Neural progenitor cell (in vitro differentiated cells): ENCODE measurements at regions not wholly inside any gene's neighbourhood (a gene's known extent, or its start where the extent isn't known, plus 50 kb on each side); places are given as distances from the start of the nearest gene placed in this dataset.
A peak's percentile ranks its signal among the peaks of the same experiment; 100 is the strongest.
"Not testable (repeated sequence)": the region's sequence is repeated elsewhere in the genome, so short reads cannot be mapped to it uniquely, and the experiment has no call there.

Source experiments
- DNase-seq: peaks from one replicate; pipeline ENCODE4 v3.0.0-alpha.2; 2016; ENCODE audit warnings: low spot score
- H2AFZ ChIP-seq: fragments of 200-600 bp; sonication (generic); replicated peaks from 2 replicates; pipeline ENCODE4 v1.6.1; 2016; ENCODE audit warnings: antibody characterized with exemption
- H3F3A ChIP-seq: fragments of 200-600 bp; sonication (generic); 2 replicates; pipeline ENCODE4 v1.6.1; 2016; ENCODE audit warnings: antibody characterized with exemption, low read depth
- H3K27ac ChIP-seq: fragments of 200-600 bp; sonication (generic); 2 replicates; pipeline ENCODE4 v1.5.1; 2016; ENCODE audit warnings: mild to moderate bottlenecking
- H3K27me3 ChIP-seq: fragments of 200-600 bp; sonication (generic); 2 replicates; pipeline ENCODE4 v1.6.1; 2016; ENCODE audit warnings: mild to moderate bottlenecking, moderate library complexity
- H3K36me3 ChIP-seq: fragments of 200-600 bp; sonication (generic); 2 replicates; pipeline ENCODE4 v1.5.1; 2016
- H3K4me1 ChIP-seq: fragments of 200-600 bp; sonication (generic); 2 replicates; pipeline ENCODE4 v1.6.1; 2016; ENCODE audit warnings: mixed run types
- H3K4me2 ChIP-seq: fragments of 200-600 bp; sonication (generic); 2 replicates; pipeline ENCODE4 v1.6.1; 2016
- H3K4me3 ChIP-seq: fragments of 200-600 bp; sonication (generic); 2 replicates; pipeline ENCODE4 v1.5.1; 2016
- H3K79me2 ChIP-seq: fragments of 200-600 bp; sonication (generic); 2 replicates; pipeline ENCODE4 v1.6.1; 2016; ENCODE audit warnings: low read depth
- H3K9ac ChIP-seq: fragments of 200-600 bp; sonication (generic); 2 replicates; pipeline ENCODE4 v1.6.1; 2016
- H3K9me3 ChIP-seq: fragments of 200-600 bp; sonication (generic); 2 replicates; pipeline ENCODE4 v1.5.1; 2016; ENCODE audit warnings: low read depth
- H4K20me1 ChIP-seq: fragments of 200-600 bp; sonication (generic); 2 replicates; pipeline ENCODE4 v1.6.1; 2016; ENCODE audit warnings: low read depth
- H3K27ac Mint-ChIP-seq: 3 replicates; pipeline ENCODE4 v1.8.0; 2021; ENCODE audit warnings: mixed read lengths
- H3K27me3 Mint-ChIP-seq: 2 replicates; pipeline ENCODE4 v1.8.0; 2022; ENCODE audit warnings: low read depth, mild to moderate bottlenecking, inconsistent platforms, moderate library complexity, mixed read lengths; ENCODE audit not compliant: insufficient read depth
- H3K36me3 Mint-ChIP-seq: 3 replicates; pipeline ENCODE4 v1.8.0; 2021; ENCODE audit warnings: mixed read lengths
- H3K4me1 Mint-ChIP-seq: 3 replicates; pipeline ENCODE4 v1.8.0; 2021; ENCODE audit warnings: mixed read lengths
- H3K4me3 Mint-ChIP-seq: 3 replicates; pipeline ENCODE4 v1.8.0; 2021; ENCODE audit warnings: mild to moderate bottlenecking, moderate library complexity, mixed read lengths
- H3K9me3 Mint-ChIP-seq: 3 replicates; pipeline ENCODE4 v1.8.0; 2020; ENCODE audit warnings: mixed read lengths
- EZH2 ChIP-seq: fragments of 200-600 bp; sonication (generic); IDR thresholded peaks from 2 replicates; pipeline ENCODE4 v1.6.1; 2017; ENCODE audit warnings: antibody characterized with exemption, mild to moderate bottlenecking, moderate library complexity
- EZH2phosphoT487 ChIP-seq: fragments of 200-600 bp; sonication (generic); IDR thresholded peaks from 2 replicates; pipeline ENCODE4 v1.6.1; 2017; ENCODE audit warnings: antibody characterized with exemption
- TF ChIP-seq, protein P1 (sequence below): fragments of 200-600 bp; sonication (generic); IDR thresholded peaks from 2 replicates; pipeline ENCODE4 v1.5.1; 2017; ENCODE audit warnings: antibody characterized with exemption, mild to moderate bottlenecking

DNA sequence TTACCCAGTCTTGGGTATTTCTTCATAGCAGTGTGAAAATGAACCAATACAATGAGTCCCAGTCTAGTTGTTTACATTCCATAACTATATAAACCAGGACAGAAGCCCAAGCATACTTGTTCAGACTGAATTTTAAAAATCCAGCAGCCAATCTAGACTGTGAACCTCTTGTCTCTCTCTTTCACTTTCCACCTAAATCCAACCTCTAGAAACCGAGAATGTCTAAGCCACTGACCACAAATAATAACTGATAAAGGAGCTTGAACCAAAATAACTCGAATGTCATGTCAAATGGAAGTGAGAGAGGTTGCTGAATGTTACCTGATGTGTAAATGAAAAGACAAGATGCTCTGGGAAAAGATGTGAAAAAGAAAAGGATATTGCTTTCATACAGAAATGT is 544.7 kb downstream of the NLGN4X start:
- H3K4me1 Mint-ChIP-seq, result no peaks in the 10 kb centered on the region
- no peak overlapping the region for H3K9ac ChIP-seq
- TF ChIP-seq, protein P1, sequence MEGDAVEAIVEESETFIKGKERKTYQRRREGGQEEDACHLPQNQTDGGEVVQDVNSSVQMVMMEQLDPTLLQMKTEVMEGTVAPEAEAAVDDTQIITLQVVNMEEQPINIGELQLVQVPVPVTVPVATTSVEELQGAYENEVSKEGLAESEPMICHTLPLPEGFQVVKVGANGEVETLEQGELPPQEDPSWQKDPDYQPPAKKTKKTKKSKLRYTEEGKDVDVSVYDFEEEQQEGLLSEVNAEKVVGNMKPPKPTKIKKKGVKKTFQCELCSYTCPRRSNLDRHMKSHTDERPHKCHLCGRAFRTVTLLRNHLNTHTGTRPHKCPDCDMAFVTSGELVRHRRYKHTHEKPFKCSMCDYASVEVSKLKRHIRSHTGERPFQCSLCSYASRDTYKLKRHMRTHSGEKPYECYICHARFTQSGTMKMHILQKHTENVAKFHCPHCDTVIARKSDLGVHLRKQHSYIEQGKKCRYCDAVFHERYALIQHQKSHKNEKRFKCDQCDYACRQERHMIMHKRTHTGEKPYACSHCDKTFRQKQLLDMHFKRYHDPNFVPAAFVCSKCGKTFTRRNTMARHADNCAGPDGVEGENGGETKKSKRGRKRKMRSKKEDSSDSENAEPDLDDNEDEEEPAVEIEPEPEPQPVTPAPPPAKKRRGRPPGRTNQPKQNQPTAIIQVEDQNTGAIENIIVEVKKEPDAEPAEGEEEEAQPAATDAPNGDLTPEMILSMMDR, result no peak
- TF ChIP-seq EZH2phosphoT487 (no peak), EZH2 (no peak)
- no peaks in the 10 kb centered on the region for H3K79me2 ChIP-seq
- no peaks in the 10 kb centered on the region for H3K36me3 ChIP-seq
- no peak overlapping the region for H3K27ac Mint-ChIP-seq
- no peak for DNase-seq
- H2AFZ ChIP-seq, result no peak overlapping the region
- no peaks in the 10 kb centered on the region for H3K9me3 ChIP-seq
- no peak overlapping the region for H3K4me3 ChIP-seq
- H4K20me1 ChIP-seq, result no peaks in the 10 kb centered on the region
- H3K9me3 Mint-ChIP-seq, result no peaks in the 10 kb centered on the region
- no peaks in the 10 kb centered on the region for H3K27me3 ChIP-seq
- H3K27ac ChIP-seq, result no peak overlapping the region
- no peaks in the 10 kb centered on the region for H3K27me3 Mint-ChIP-seq
- H3K4me2 ChIP-seq, result no peak overlapping the region
- no peaks in the 10 kb centered on the region for H3K36me3 Mint-ChIP-seq
- no peak overlapping the region for H3K4me3 Mint-ChIP-seq
- no peaks in the 10 kb centered on the region for H3K4me1 ChIP-seq
- H3F3A ChIP-seq, result no peaks in the 10 kb centered on the region

DNA sequence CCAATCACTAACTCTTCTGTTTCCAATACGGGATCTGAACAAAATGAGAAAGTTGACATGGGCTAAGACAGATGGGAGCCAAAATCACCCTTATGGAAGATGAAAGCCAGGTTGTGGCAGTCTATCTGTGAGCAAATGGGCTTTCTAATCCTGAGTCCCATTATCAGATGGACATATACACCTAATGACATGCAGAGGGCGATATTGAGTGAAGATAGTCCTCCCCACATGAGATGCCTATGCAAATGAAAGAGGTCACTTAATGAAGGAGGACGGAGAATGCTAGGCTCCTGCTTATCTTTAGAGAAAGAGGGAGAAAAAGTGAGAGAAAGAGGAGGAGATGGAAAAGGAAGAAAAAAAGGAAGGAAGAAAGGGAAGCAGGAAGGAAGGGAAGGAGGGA is 547.5 kb downstream of the NLGN4X start:
- no peaks in the 10 kb centered on the region for H3K36me3 ChIP-seq
- no peak overlapping the region for H3K4me2 ChIP-seq
- no peak overlapping the region for H3K4me3 Mint-ChIP-seq
- peak; percentile 56 for DNase-seq
- H4K20me1 ChIP-seq, result no peaks in the 10 kb centered on the region
- H3K4me1 Mint-ChIP-seq, result no peaks in the 10 kb centered on the region
- H3K9me3 ChIP-seq, result no peaks in the 10 kb centered on the region
- H3K9me3 Mint-ChIP-seq, result no peaks in the 10 kb centered on the region
- H3K27ac Mint-ChIP-seq, result no peak overlapping the region
- H3K27me3 Mint-ChIP-seq, result no peaks in the 10 kb centered on the region
- no peak for TF ChIP-seq EZH2
- no peak for TF ChIP-seq EZH2phosphoT487
- TF ChIP-seq, protein P1, result peak; percentile 45
- no peak overlapping the region for H3K4me3 ChIP-seq
- no peaks in the 10 kb centered on the region for H3K36me3 Mint-ChIP-seq
- no peak overlapping the region for H3K9ac ChIP-seq
- H3F3A ChIP-seq, result no peaks in the 10 kb centered on the region
- H3K27ac ChIP-seq, result no peak overlapping the region
- H3K79me2 ChIP-seq, result no peaks in the 10 kb centered on the region
- H3K27me3 ChIP-seq, result no peaks in the 10 kb centered on the region
- no peaks in the 10 kb centered on the region for H3K4me1 ChIP-seq
- H2AFZ ChIP-seq, result no peak overlapping the region

DNA sequence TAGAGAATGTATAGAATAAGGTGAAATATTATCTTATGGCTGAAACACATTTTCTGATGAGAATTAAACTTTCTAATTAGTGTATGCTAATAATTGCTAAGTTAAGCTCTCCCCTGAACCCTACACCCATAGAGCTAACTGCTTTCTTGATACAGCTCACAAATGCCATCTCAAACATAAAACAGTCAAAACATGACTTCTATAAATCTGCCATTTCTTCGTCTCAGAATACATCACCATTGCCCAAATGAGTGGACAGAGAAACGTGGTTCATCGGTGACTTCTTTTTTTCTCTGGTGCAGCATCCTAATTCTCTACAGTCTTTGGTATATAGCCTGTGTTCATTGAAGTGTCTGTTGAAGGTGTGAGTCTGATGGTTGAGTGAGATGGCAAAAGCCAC is 554.6 kb downstream of the NLGN4X start:
- Histone ChIP-seq H3K27me3 (no peaks in the 10 kb centered on the region), H3K27ac (no peak overlapping the region), H4K20me1 (no peaks in the 10 kb centered on the region), H3K4me2 (no peak overlapping the region), H3K79me2 (no peaks in the 10 kb centered on the region), H3K36me3 (no peaks in the 10 kb centered on the region), H3K4me1 (no peaks in the 10 kb centered on the region), H3F3A (no peaks in the 10 kb centered on the region), H3K9ac (no peak overlapping the region), H3K9me3 (no peaks in the 10 kb centered on the region), H3K4me3 (no peak overlapping the region), H2AFZ (no peak overlapping the region)
- no peaks in the 10 kb centered on the region for H3K36me3 Mint-ChIP-seq
- TF ChIP-seq EZH2phosphoT487 (no peak), EZH2 (no peak)
- TF ChIP-seq, protein P1, result no peak
- H3K4me1 Mint-ChIP-seq, result no peaks in the 10 kb centered on the region
- H3K4me3 Mint-ChIP-seq, result no peak overlapping the region
- H3K27me3 Mint-ChIP-seq, result no peaks in the 10 kb centered on the region
- H3K9me3 Mint-ChIP-seq, result peaks cover 4% of the 10 kb centered on the region
- DNase-seq, result no peak
- H3K27ac Mint-ChIP-seq, result no peak overlapping the region

DNA sequence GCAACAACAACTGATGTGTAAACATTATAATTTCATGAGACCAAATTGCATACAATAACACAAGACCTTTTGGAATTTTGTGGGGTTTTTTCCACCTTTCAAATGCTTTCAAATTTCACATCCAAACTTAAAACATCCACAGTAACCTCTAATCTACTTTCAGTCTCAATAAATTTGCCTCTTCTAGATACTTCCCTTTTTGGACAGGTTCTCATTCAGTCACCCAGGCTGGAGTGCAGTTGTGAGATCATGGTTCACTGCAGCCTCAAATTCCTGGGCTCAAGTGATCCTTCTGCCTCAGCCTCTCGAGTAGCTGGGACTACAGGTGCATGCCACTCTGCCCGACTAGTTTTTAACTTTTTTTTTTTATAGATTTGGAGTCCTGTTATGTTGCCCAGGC is 556.6 kb downstream of the NLGN4X start:
- no peak overlapping the region for H3K4me3 ChIP-seq
- H3K9me3 Mint-ChIP-seq, result peaks cover 4% of the 10 kb centered on the region
- no peaks in the 10 kb centered on the region for H3K36me3 ChIP-seq
- H3K36me3 Mint-ChIP-seq, result no peaks in the 10 kb centered on the region
- H2AFZ ChIP-seq, result no peak overlapping the region
- H3K27ac Mint-ChIP-seq, result no peak overlapping the region
- H3K27ac ChIP-seq, result no peak overlapping the region
- H4K20me1 ChIP-seq, result no peaks in the 10 kb centered on the region
- no peak for DNase-seq
- H3K27me3 Mint-ChIP-seq, result no peaks in the 10 kb centered on the region
- H3K4me1 Mint-ChIP-seq, result no peaks in the 10 kb centered on the region
- TF ChIP-seq, protein P1, result no peak
- no peak for TF ChIP-seq EZH2phosphoT487
- no peak for TF ChIP-seq EZH2
- no peak overlapping the region for H3K4me3 Mint-ChIP-seq
- H3K4me2 ChIP-seq, result no peak overlapping the region
- H3K9me3 ChIP-seq, result no peaks in the 10 kb centered on the region
- no peaks in the 10 kb centered on the region for H3K79me2 ChIP-seq
- H3K27me3 ChIP-seq, result no peaks in the 10 kb centered on the region
- no peaks in the 10 kb centered on the region for H3K4me1 ChIP-seq
- no peaks in the 10 kb centered on the region for H3F3A ChIP-seq
- no peak overlapping the region for H3K9ac ChIP-seq

DNA sequence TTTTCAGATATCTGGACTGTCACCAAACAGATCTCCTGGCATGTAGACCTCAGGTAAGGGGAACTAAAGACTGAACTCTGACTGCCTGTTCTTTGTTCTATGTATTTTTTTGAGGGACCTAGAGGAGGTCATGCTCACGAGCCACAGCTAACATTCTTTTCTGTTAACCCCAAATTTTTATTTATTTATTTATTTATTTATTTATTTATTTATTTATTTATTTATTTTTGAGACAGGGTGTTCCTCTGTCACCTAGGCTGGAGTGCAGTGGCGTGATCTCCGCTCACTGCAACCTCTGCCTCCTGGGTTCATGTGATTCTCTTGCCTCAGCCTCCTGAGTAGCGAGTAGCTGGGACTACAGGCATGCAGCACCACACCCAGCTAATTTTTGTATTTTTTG is 562.0 kb downstream of the NLGN4X start:
- H3K4me1 Mint-ChIP-seq, H4K20me1 ChIP-seq, DNase-seq, H3K9ac ChIP-seq, H3K9me3 ChIP-seq, H3K4me3 Mint-ChIP-seq, H3K27ac ChIP-seq, H3K36me3 ChIP-seq, H3K27me3 ChIP-seq, H3K27ac Mint-ChIP-seq, H3K9me3 Mint-ChIP-seq, H3K27me3 Mint-ChIP-seq, H3K36me3 Mint-ChIP-seq, H3K4me1 ChIP-seq, H3K4me3 ChIP-seq, H2AFZ ChIP-seq, H3K79me2 ChIP-seq, H3F3A ChIP-seq, H3K4me2 ChIP-seq: not testable (repeated sequence)
